Natural killer cell (primary cell): ENCODE measurements at regions not wholly inside any gene's neighbourhood (a gene's known extent, or its start where the extent isn't known, plus 50 kb on each side); places are given as distances from the start of the nearest gene placed in this dataset.

Experiments
- ATAC-seq, 3 donors: fragments of 150-1000 bp in 2 of 3; fragments of 200-7000 bp in 1 of 3; cut with Tn5 transposase; 1 replicate in 1 of 3; 2 replicates in 2 of 3; pipeline ENCODE4 v1.10.0; 2021; ENCODE audit warnings: mild to moderate bottlenecking in 2 of 3, moderate library complexity in 2 of 3
- DNase-seq, 2 donors: peaks; one replicate each; pipeline versions ENCODE4 v3.0.0 to v3.0.0-alpha.2; 2013 to 2021; ENCODE audit warnings: mixed read lengths in 1 of 2
- H3K27ac ChIP-seq: one replicate; pipeline ENCODE4 v1.5.1; 2013; ENCODE audit warnings: mild to moderate bottlenecking, low read length
- H3K27me3 ChIP-seq: one replicate; pipeline ENCODE4 v1.6.1; 2013; ENCODE audit warnings: low read length; ENCODE audit not compliant: control insufficient read depth, insufficient read depth
- H3K36me3 ChIP-seq: one replicate; pipeline ENCODE4 v1.6.1; 2013; ENCODE audit warnings: low read length; ENCODE audit not compliant: control insufficient read depth, insufficient read depth
- H3K4me1 ChIP-seq: one replicate; pipeline ENCODE4 v1.6.1; 2013; ENCODE audit warnings: low read length; ENCODE audit not compliant: control insufficient read depth, insufficient read depth
- H3K4me3 ChIP-seq: one replicate; pipeline ENCODE4 v1.5.1; 2013; ENCODE audit warnings: low read length
- H3K9me3 ChIP-seq: one replicate; pipeline ENCODE4 v1.6.1; 2013; ENCODE audit warnings: low read length; ENCODE audit not compliant: control insufficient read depth, insufficient read depth
- H3K27ac Mint-ChIP-seq, 2 donors: one replicate each; pipeline ENCODE4 v1.8.0; 2022; ENCODE audit warnings: mild to moderate bottlenecking in 2 of 2, mixed read lengths in 2 of 2, moderate library complexity in 1 of 2
- H3K27me3 Mint-ChIP-seq, 2 donors: one replicate each; pipeline ENCODE4 v1.8.0; 2022; ENCODE audit warnings: low read depth in 2 of 2, mixed read lengths in 2 of 2
- H3K36me3 Mint-ChIP-seq: one replicate; pipeline ENCODE4 v1.8.0; 2022; ENCODE audit warnings: mixed read lengths
- H3K4me1 Mint-ChIP-seq, 2 donors: one replicate each; pipeline ENCODE4 v1.8.0; 2022; ENCODE audit warnings: mixed read lengths in 2 of 2
- H3K4me3 Mint-ChIP-seq: one replicate; pipeline ENCODE4 v1.8.0; 2022; ENCODE audit warnings: mild to moderate bottlenecking, moderate library complexity, mixed read lengths
- H3K9me3 Mint-ChIP-seq, 2 donors: one replicate each; pipeline ENCODE4 v1.8.0; 2022; ENCODE audit warnings: mixed read lengths in 2 of 2
- WGBS: methylation state at CpG from one replicate; pipeline ENCODE4 v1.1.7; 2013; ENCODE audit warnings: missing lambda C conversion rate; ENCODE audit not compliant: insufficient coverage; 5-methylcytosine and 5-hydroxymethylcytosine counted together
- intact Hi-C: fragments of 100-400 bp; cut with micrococcal nuclease; formaldehyde crosslinking; loops from one replicate; pipeline ENCODE4 v1.14.2; 2022
- TF ChIP-seq, protein P1 (sequence below): fragments of 200-600 bp; IDR thresholded peaks from one replicate; pipeline ENCODE4 v1.8.0; 2022; ENCODE audit warnings: antibody characterized with exemption

DNA sequence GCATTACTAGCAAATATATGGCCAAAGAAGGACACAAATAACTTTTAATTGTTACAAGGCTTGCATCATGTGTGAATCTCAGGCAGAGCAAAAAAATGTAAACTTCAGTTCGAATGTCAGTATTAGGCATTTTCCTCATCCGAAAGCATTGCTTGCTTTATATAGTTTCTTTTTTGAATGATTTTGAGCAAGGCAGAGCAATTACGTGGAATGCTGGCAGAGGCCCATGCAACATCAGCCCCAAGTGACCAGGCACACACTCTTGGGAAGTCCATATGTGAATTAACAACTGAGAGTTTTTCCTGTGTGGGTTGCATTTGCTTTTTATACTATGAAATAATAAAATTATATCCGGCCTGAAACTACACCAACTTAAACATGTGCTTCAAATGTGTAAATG lies 274.8 kb downstream of the PTPRC start:
- Histone ChIP-seq H3K27me3 (no peaks in the 10 kb centered on the region), H3K36me3 (no peaks in the 10 kb centered on the region), H3K27ac (no peak overlapping the region), H3K9me3 (no peaks in the 10 kb centered on the region), H3K4me1 (no peaks in the 10 kb centered on the region), H3K4me3 (no peak overlapping the region)
- H3K4me1 Mint-ChIP-seq, result peaks cover 68 to 76% of the 10 kb centered on the region in 2 donors
- TF ChIP-seq, protein P1, sequence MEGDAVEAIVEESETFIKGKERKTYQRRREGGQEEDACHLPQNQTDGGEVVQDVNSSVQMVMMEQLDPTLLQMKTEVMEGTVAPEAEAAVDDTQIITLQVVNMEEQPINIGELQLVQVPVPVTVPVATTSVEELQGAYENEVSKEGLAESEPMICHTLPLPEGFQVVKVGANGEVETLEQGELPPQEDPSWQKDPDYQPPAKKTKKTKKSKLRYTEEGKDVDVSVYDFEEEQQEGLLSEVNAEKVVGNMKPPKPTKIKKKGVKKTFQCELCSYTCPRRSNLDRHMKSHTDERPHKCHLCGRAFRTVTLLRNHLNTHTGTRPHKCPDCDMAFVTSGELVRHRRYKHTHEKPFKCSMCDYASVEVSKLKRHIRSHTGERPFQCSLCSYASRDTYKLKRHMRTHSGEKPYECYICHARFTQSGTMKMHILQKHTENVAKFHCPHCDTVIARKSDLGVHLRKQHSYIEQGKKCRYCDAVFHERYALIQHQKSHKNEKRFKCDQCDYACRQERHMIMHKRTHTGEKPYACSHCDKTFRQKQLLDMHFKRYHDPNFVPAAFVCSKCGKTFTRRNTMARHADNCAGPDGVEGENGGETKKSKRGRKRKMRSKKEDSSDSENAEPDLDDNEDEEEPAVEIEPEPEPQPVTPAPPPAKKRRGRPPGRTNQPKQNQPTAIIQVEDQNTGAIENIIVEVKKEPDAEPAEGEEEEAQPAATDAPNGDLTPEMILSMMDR, result no peak
- peak overlapping the region; percentile 65 to 83 for H3K27ac Mint-ChIP-seq
- 68% methylated on average over 3 of the region's 4 CpGs for WGBS
- ATAC-seq (no peak), DNase-seq (no peak)
- intact Hi-C loops, result no loop called here
- H3K4me3 Mint-ChIP-seq, result peak overlapping the region; percentile 71
- H3K9me3 Mint-ChIP-seq, result peaks cover 2% of the 10 kb centered on the region in 2 donors
- H3K36me3 Mint-ChIP-seq, result no peaks in the 10 kb centered on the region
- H3K27me3 Mint-ChIP-seq, result no peaks in the 10 kb centered on the region

DNA sequence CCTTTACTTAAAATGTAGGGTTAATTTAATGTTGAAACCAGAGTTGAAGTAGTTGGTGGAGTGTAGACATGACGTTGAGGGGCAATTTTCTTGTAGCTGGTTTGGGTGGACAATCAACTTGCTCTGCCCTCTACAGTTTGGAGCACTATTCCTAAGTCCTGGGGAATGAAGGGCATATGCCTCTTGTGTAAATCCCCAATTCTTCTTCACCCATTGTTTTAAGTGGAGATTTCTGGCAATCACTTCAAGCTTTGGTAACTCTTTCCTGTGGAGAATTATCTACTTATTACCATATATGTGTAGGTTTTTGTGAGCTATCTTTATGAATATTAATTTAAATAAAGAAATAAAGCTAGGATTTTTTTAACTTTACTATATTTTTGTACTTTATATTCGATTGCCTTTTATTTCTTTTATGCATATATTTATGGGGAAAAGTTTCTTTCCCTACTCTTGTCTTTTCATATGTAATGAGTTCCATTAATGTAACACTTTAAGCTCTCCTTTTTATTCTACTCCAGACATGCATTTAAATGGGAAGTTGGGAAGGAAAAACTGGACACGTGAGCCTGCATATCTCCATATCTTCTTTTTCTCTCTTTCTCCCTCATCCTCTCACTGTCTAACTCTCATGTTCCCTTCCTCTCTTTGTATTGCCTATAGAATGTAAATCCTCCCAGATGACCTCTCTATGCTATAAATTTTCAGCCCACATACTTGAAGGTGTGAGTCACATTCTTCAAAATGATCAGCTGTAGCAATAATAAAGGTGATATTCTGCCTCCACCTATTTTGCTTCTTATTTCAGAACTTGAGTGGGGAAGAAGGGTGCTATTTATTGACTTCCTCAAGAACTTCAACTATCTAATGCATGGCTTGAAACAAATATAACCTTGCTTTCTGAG lies 276.7 kb downstream of the PTPRC start:
- peaks cover 2% of the 10 kb centered on the region in 2 donors for H3K9me3 Mint-ChIP-seq
- Histone ChIP-seq H3K4me3 (no peak overlapping the region), H3K4me1 (no peaks in the 10 kb centered on the region), H3K9me3 (no peaks in the 10 kb centered on the region), H3K36me3 (no peaks in the 10 kb centered on the region), H3K27me3 (no peaks in the 10 kb centered on the region), H3K27ac (no peak overlapping the region)
- H3K4me1 Mint-ChIP-seq, result peaks cover 79 to 86% of the 10 kb centered on the region in 2 donors
- ATAC-seq, result no peak
- TF ChIP-seq, protein P1, result no peak
- WGBS, result 54% methylated on average over 1 of the region's 3 CpGs
- peak overlapping the region; percentile 0 for H3K4me3 Mint-ChIP-seq
- H3K36me3 Mint-ChIP-seq, result no peaks in the 10 kb centered on the region
- H3K27me3 Mint-ChIP-seq, result no peaks in the 10 kb centered on the region
- peak overlapping the region; percentile 91 to 92 for H3K27ac Mint-ChIP-seq
- intact Hi-C loops, result loop anchor here (5.0 kb wide), 1 partner anchor 128 kb away; no protein-coding TSS in a partner anchor
- no peak for DNase-seq

DNA sequence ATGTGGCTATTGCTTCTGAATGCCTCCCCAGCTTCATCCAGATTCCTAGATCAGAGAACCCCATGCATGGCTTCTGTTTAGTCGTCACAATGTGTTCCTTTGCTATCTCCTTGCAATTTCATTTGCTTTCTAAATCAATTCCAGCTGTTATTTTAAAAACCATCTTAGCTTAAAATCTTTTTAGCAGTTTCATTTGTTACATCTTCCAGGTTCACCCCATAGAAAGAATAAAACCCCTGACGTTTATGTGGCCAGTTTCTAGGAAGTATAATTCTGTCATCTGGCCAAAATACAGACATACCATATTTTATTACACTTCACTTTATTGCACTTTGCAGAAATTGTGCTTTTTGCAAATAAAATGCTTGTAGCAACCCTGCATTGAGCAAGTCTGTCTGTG lies 278.4 kb downstream of the PTPRC start:
- no peak overlapping the region for H3K4me3 ChIP-seq
- TF ChIP-seq, protein P1, result no peak
- Mint-ChIP-seq H3K4me1 (peaks cover 76 to 82% of the 10 kb centered on the region in 2 donors), H3K27me3 (no peaks in the 10 kb centered on the region), H3K36me3 (no peaks in the 10 kb centered on the region), H3K27ac (peak overlapping the region; percentile 91 to 92), H3K4me3 (no peak overlapping the region), H3K9me3 (no peaks in the 10 kb centered on the region)
- H3K4me1 ChIP-seq, result peaks cover 10% of the 10 kb centered on the region
- no peak for ATAC-seq
- no peaks in the 10 kb centered on the region for H3K9me3 ChIP-seq
- H3K27me3 ChIP-seq, result no peaks in the 10 kb centered on the region
- DNase-seq, result no peak
- no peaks in the 10 kb centered on the region for H3K36me3 ChIP-seq
- intact Hi-C loops, result loop anchor here (5.0 kb wide), 1 partner anchor 130 kb away; no protein-coding TSS in a partner anchor
- H3K27ac ChIP-seq, result no peak overlapping the region
- WGBS, result 35% methylated on average over 2 of the region's 2 CpGs
